ENCODE measurements at regions not wholly inside any gene's neighbourhood (a gene's known extent, or its start where the extent isn't known, plus 50 kb on each side); places are given as distances from the start of the nearest gene placed in this dataset.
A peak's percentile ranks its signal among the peaks of the same experiment; 100 is the strongest.
"Not testable (repeated sequence)": the region's sequence is repeated elsewhere in the genome, so short reads cannot be mapped to it uniquely, and the experiment has no call there.

DNA sequence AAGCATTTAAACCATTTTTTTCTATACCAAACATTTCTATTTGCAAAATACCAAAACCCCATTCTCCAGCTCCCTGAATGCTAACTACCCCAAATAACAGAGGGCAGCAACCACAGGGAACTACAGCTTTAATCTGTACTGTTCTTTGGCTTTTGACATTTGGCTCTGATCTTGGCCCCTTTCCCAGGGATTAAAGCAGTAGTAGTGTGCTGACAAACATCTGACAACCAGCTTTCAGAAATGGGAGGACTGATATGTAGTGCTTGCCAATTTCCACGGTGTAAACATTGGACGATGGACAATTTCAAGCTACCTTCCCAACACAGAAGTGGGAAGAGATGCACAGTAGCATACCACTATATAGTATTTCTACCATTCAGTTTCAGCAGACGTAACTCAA lies 88.4 kb upstream of the TEAD1 start:
- no peak for DNase-seq

GRCh38 chr11:12587333-12587991 lies 86.8 kb upstream of the TEAD1 start:
- DNase-seq, result no peak

DNA sequence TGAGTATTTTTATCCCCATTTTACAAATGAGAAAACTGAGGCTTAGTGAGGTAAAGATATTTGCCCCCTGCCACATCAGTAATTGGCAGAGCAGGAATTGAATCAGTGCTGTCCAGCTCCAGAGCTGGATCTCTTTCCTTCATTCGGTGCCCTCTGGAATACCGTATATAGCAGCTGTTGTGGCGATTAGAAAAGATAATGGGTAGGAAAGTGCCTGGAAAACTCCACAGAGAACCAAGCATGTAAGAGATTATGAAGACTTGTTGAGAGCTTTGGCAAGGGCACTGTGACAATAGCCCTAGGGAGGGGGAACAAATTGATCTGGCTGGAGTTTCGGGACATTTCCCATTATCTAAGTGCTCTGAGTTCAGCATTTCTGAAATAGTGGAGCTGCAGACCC lies 82.5 kb upstream of the TEAD1 start:
- DNase-seq, result no peak

- no peak for DNase-seq
These were observed 81.9 kb upstream of the TEAD1 start for GRCh38 chr11:12592283-12592682.

DNA sequence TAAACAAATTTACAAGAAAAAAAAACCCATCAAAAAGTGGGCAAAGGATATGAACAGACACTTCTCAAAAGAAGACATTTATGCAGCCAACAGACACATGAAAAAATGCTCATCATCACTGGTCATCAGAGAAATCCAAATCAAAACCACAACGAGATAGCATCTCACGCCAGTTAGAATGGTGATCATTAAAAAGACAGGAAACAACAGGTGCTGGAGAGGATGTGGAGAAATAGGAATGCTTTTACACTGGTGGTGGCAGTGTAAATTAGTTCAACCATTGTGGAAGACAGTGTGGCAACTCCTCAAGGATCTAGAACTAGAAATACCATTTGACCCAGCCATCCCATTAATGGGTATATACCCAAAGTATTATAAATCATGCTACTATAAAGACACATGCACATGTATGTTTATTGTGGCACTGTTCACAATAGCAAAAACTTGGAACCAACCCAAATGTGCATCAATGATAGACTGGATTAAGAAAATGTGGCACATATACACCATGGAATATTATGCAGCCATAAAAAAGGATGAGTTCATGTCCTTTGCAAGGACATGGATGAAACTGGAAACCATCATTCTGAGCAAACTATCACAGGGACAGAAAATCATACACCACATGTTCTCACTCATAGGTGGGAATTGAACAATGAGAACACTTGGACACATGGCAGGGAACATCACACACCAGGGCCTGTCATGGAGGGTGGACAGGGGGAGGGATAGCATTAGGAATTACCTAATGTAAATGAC lies 79.0 kb upstream of the TEAD1 start:
- DNase-seq, result not testable (repeated sequence)

GRCh38 chr11:12598330-12599256 lies 75.6 kb upstream of the TEAD1 start:
- no peak for DNase-seq

- peak; percentile 74 for DNase-seq
These were observed 74.6 kb upstream of the TEAD1 start for GRCh38 chr11:12599408-12600143.

GRCh38 chr11:12600829-12601228 lies 73.4 kb upstream of the TEAD1 start:
- no peak for DNase-seq

DNA sequence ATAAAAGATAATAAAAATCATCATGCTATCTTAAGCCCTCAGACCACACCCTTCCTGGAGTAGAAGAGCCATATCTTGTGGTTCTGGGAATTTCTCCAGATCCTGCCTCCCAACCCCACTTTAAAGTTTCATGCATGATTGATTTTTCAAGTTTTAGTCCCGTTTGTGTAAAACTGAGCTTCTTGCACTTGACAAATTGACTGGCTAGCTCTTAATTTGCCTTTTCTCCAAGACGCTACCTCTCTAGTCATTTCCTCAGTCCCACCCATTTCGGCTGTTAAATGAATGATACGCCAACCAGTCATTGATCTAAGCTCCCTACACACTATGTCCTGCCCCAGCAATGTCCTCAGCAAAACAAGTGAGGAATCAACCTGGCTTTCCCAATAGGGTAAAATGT lies 71.8 kb upstream of the TEAD1 start:
- no peak for DNase-seq

GRCh38 chr11:12603143-12604088 lies 70.8 kb upstream of the TEAD1 start:
- DNase-seq, result no peak

DNA sequence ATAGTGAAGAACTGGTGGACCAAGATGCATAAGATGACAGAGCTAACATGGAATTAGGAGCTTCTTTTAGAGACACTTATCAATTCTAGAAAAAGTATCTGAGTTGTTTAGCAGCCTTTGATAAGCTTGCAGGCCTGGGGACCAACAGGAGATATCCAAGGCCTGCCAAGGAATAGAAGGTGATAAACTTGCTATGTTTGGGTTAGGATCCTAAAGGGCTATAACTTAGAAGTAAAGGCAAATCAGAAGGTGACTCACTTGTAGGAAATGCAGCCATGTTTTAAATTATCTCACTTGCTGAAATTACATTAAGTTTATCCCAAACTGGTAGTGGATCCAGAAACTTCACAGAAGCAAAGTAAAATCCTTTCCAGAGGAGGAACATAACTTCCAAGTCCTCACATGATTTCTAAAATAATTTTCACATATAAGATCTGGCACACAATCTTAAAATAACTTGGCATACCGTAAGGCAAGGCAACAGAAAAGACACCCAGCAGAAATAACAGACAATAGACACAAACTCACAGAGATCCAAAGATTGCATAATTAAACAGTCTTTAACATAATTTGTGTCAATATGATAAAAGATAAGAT lies 69.6 kb upstream of the TEAD1 start:
- no peak for DNase-seq

DNA sequence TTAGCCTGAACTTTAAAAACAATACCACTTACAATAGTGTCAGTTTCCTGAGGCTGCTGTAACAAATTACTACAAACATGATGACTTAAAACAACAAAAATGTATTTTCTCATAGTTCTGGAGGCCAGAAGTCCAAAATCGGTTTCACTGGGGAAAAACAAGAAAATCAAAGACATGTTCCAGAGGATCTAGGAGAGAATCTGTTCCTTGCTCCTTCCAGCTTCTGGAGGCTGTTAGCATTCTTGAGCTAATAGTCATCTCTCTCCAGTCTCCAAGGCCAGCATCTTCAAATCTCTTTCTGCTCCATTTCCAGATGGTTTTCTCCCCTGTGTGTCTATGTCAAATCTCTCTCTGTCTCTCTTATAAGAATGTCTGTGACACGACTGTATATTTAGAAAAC lies 67.6 kb upstream of the TEAD1 start:
- no peak for DNase-seq

- not testable (repeated sequence) for DNase-seq
These were observed 65.5 kb upstream of the TEAD1 start for GRCh38 chr11:12608678-12609077.

DNA sequence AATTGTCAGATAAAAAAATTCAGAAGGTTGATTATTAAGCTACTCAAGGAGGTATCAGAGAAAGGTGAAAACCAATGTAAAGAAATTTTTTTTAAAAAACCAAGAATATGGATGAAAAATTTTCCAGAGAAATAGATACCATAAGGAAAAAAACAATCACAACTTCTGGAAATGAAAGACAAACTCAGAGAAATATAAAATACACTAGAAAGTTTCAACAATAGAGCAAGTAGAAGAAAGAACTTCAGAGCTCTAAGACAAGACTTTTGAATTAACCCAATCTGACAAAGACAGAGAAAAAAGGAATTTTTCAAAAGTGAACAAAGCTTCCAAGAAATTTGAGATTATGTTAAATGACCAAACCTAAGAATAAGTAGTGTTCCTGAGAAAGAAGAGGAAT lies 62.9 kb upstream of the TEAD1 start:
- DNase-seq, result no peak

DNA sequence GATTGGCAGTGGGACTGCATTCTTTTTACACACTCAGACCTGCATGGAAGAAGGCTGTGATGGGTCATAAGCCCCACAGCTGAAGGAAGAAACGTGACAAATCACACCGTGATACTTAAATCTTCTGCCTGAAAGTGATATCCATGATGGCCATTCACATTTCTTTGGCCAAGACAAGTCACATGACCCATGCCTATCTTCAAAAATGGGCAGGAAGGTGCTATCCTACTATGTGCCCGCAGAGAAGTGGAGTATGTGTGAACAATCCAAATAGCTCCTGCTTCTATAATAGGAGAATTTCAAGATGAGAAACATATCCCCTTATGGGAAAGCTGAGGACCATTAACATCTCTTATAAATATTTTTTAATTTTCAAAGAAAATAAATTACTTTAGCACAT lies 56.6 kb upstream of the TEAD1 start:
- no peak for DNase-seq

GRCh38 chr11:12618743-12619540 lies 55.3 kb upstream of the TEAD1 start:
- DNase-seq, result no peak

GRCh38 chr11:12623869-12624268 lies 50.4 kb upstream of the TEAD1 start:
- DNase-seq, result no peak
